ENCODE measurements at regions not wholly inside any gene's neighbourhood (a gene's known extent, or its start where the extent isn't known, plus 50 kb on each side); places are given as distances from the start of the nearest gene placed in this dataset.

- no peaks in the 10 kb centered on the region for H3K9me3 ChIP-seq
- no peaks in the 10 kb centered on the region for H3K36me3 ChIP-seq
- no peak for DNase-seq
- no peaks in the 10 kb centered on the region for H3K27me3 ChIP-seq
- H3K27ac ChIP-seq, result no peak overlapping the region
- no peaks in the 10 kb centered on the region for H3K4me1 ChIP-seq
- no peak for TF ChIP-seq CTCF (IDR thresholded peaks at IDR 0.05)
- no peak overlapping the region for H3K4me3 ChIP-seq
- intact Hi-C loops (cut with DNase I), result no loop called here
- H3K9ac ChIP-seq (ENCODE audit: low read depth in 2 of 2, low read length in 2 of 2), result no peak overlapping the region
Measured at GRCh38 chr12:19833775-19834501, 394.6 kb downstream of the AEBP2 start.

GRCh38 chr12:19834592-19834991, 395.3 kb downstream of the AEBP2 start:
- H3K36me3 ChIP-seq, result no peaks in the 10 kb centered on the region
- no peaks in the 10 kb centered on the region for H3K27me3 ChIP-seq
- no peak overlapping the region for H3K27ac ChIP-seq
- no peak overlapping the region for H3K4me3 ChIP-seq
- no peaks in the 10 kb centered on the region for H3K4me1 ChIP-seq
- intact Hi-C loops (cut with DNase I), result no loop called here
- H3K9ac ChIP-seq (ENCODE audit: low read depth in 2 of 2, low read length in 2 of 2), result no peak overlapping the region
- no peak for DNase-seq
- no peaks in the 10 kb centered on the region for H3K9me3 ChIP-seq
- TF ChIP-seq CTCF (IDR thresholded peaks at IDR 0.05), result no peak

GRCh38 chr12:19836056-19836455, 396.8 kb downstream of the AEBP2 start:
- no peak overlapping the region for H3K4me3 ChIP-seq
- H3K9me3 ChIP-seq, result no peaks in the 10 kb centered on the region
- H3K27me3 ChIP-seq, result no peaks in the 10 kb centered on the region
- no peaks in the 10 kb centered on the region for H3K4me1 ChIP-seq
- intact Hi-C loops (cut with DNase I), result no loop called here
- no peak overlapping the region for H3K27ac ChIP-seq
- no peak overlapping the region for H3K9ac ChIP-seq (ENCODE audit: low read depth in 2 of 2, low read length in 2 of 2)
- no peaks in the 10 kb centered on the region for H3K36me3 ChIP-seq
- DNase-seq, result no peak
- no peak for TF ChIP-seq CTCF (IDR thresholded peaks at IDR 0.05)

GRCh38 chr12:19836456-19836855, 397.2 kb downstream of the AEBP2 start:
- Histone ChIP-seq H3K36me3 (no peaks in the 10 kb centered on the region), H3K4me1 (no peaks in the 10 kb centered on the region), H3K4me3 (no peak overlapping the region), H3K27me3 (no peaks in the 10 kb centered on the region), H3K27ac (no peak overlapping the region), H3K9ac (ENCODE audit: low read depth in 2 of 2, low read length in 2 of 2) (no peak overlapping the region), H3K9me3 (no peaks in the 10 kb centered on the region)
- no peak for TF ChIP-seq CTCF (IDR thresholded peaks at IDR 0.05)
- DNase-seq, result no peak
- intact Hi-C loops (cut with DNase I), result no loop called here

- Histone ChIP-seq H3K4me3 (no peak overlapping the region), H3K9ac (ENCODE audit: low read depth in 2 of 2, low read length in 2 of 2) (no peak overlapping the region), H3K9me3 (no peaks in the 10 kb centered on the region), H3K27ac (no peak overlapping the region), H3K27me3 (no peaks in the 10 kb centered on the region), H3K36me3 (no peaks in the 10 kb centered on the region), H3K4me1 (no peaks in the 10 kb centered on the region)
- intact Hi-C loops (cut with DNase I), result no loop called here
- no peak for DNase-seq
- TF ChIP-seq CTCF (IDR thresholded peaks at IDR 0.05), result no peak
Measured at GRCh38 chr12:19837543-19837942, 398.3 kb downstream of the AEBP2 start.

Data from colonic mucosa (tissue), 4 donors.